Esophagus squamous epithelium (tissue), 4 donors: ENCODE measurements at regions not wholly inside any gene's neighbourhood (a gene's known extent, or its start where the extent isn't known, plus 50 kb on each side); places are given as distances from the start of the nearest gene placed in this dataset.

Experiments used
- POLR2A ChIP-seq, 4 donors: fragments of 450-650 bp; IDR thresholded peaks; one replicate each; pipeline ENCODE4 v1.6.1; 2017; ENCODE audit warnings: antibody characterized with exemption in 4 of 4, mild to moderate bottlenecking in 4 of 4, moderate library complexity in 3 of 4
- TF ChIP-seq, protein P1 (sequence below), 6 experiments: fragments of 450-650 bp in 4 of 6; fragments of 200-600 bp in 2 of 6; sonication (generic) in 2 of 6; IDR thresholded peaks; one replicate each; pipeline ENCODE4 v1.5.1; 2016 to 2019; ENCODE audit warnings: antibody characterized with exemption in 6 of 6, mild to moderate bottlenecking in 4 of 6, moderate library complexity in 4 of 6

DNA sequence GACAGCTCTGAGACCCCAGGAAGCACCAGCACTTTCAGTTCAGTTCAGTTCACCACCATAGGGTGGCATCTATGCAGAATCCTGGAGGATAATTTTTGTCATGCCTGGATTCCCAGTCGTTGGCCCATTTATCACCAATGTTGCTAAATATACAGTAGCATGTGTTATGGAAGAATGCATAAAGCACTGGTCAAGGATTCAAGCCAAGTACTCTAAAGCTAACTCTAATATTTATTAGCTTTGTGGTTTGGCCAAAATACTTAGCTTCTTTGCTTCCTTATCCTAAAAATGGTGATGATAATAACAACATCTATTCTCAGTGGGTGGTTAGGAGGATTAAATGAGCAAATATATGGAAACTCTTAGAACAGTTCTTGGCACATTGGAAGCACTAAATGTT is 294.7 kb upstream of the ZC3H12C start:
- TF ChIP-seq, protein P1, sequence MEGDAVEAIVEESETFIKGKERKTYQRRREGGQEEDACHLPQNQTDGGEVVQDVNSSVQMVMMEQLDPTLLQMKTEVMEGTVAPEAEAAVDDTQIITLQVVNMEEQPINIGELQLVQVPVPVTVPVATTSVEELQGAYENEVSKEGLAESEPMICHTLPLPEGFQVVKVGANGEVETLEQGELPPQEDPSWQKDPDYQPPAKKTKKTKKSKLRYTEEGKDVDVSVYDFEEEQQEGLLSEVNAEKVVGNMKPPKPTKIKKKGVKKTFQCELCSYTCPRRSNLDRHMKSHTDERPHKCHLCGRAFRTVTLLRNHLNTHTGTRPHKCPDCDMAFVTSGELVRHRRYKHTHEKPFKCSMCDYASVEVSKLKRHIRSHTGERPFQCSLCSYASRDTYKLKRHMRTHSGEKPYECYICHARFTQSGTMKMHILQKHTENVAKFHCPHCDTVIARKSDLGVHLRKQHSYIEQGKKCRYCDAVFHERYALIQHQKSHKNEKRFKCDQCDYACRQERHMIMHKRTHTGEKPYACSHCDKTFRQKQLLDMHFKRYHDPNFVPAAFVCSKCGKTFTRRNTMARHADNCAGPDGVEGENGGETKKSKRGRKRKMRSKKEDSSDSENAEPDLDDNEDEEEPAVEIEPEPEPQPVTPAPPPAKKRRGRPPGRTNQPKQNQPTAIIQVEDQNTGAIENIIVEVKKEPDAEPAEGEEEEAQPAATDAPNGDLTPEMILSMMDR (IDR thresholded peaks at IDR 0.05): no peak
- TF ChIP-seq POLR2A (IDR thresholded peaks at IDR 0.05): no peak
